Panc1 (cell line): ENCODE measurements at regions not wholly inside any gene's neighbourhood (a gene's known extent, or its start where the extent isn't known, plus 50 kb on each side); places are given as distances from the start of the nearest gene placed in this dataset.

Experiments
- ATAC-seq: fragments of 200-7000 bp; cut with Tn5 transposase; 2 replicates; pipeline ENCODE4 v1.9.1; 2020; ENCODE audit warnings: mild to moderate bottlenecking, moderate library complexity
- BruUV-seq: library from RNA; stranded (reverse); fragments of 400-500 nt; replicated peaks from 2 replicates; lab custom pipeline; 2021; lab: Mats Ljungman, UMichigan
- CTCF ChIA-PET: fragments of 300-600 bp; sonication (Branson Sonifier 250); formaldehyde crosslinking; loops from one replicate; lab custom pipeline; 2022; ENCODE audit warnings: antibody characterized with exemption; lab: Charles Lee
- POLR2A ChIA-PET: fragments of 300-600 bp; sonication (Branson Sonifier 250); formaldehyde crosslinking; loops from one replicate; lab custom pipeline; 2022; ENCODE audit warnings: antibody characterized with exemption; lab: Charles Lee
- DNase-seq: peaks from one replicate; pipeline ENCODE4 v3.0.0-alpha.2; 2010; ENCODE audit warnings: low read depth, low spot score
- H3K27ac ChIP-seq: 2 replicates; pipeline ENCODE4 v1.5.1; 2011; ENCODE audit warnings: mild to moderate bottlenecking, low read length, inconsistent platforms
- H3K27me3 ChIP-seq: fragments of 200-500 bp; sonication (Bioruptor generic); 2 replicates; pipeline ENCODE4 v1.6.0; 2014; ENCODE audit warnings: low read length, inconsistent platforms; ENCODE audit not compliant: control insufficient read depth, insufficient read depth
- H3K36me3 ChIP-seq: fragments of 200-500 bp; sonication (Bioruptor generic); 2 replicates; pipeline ENCODE4 v1.5.1; 2014; ENCODE audit warnings: inconsistent platforms, mild to moderate bottlenecking, low read length, moderate library complexity; ENCODE audit not compliant: control insufficient read depth, insufficient read depth
- H3K4me1 ChIP-seq: 2 replicates; pipeline ENCODE4 v1.5.1; 2011; ENCODE audit warnings: inconsistent platforms, mild to moderate bottlenecking, low read length, moderate library complexity; ENCODE audit not compliant: control insufficient read depth, insufficient read depth
- H3K4me3 ChIP-seq, 2 experiments: 2 replicates each; pipeline ENCODE4 v1.5.1; 2011 to 2012; ENCODE audit warnings: low read depth in 2 of 2, low read length in 2 of 2, mild to moderate bottlenecking in 2 of 2, inconsistent platforms in 1 of 2, moderate library complexity in 1 of 2
- H3K9me3 ChIP-seq: fragments of 200-500 bp; sonication (Bioruptor generic); 2 replicates; pipeline ENCODE4 v1.5.1; 2014; ENCODE audit warnings: low read depth, mild to moderate bottlenecking, inconsistent platforms, low read length, moderate library complexity; ENCODE audit not compliant: control insufficient read depth, insufficient read depth
- POLR2AphosphoS5 ChIP-seq: IDR thresholded peaks from 2 replicates; pipeline ENCODE4 v1.6.1; 2012; ENCODE audit warnings: mild to moderate bottlenecking, low read depth, low read length, moderate library complexity
- SIN3A ChIP-seq: IDR thresholded peaks from 2 replicates; pipeline ENCODE4 v1.6.1; 2012; ENCODE audit warnings: low read depth, mild to moderate bottlenecking, low read length, moderate library complexity, borderline replicate concordance; ENCODE audit not compliant: insufficient read depth
- TCF7L2 ChIP-seq: IDR thresholded peaks from 2 replicates; pipeline ENCODE4 v1.6.1; 2011; ENCODE audit warnings: mild to moderate bottlenecking, low read depth, low read length, inconsistent platforms
- in situ Hi-C: cut with HindIII; loops from 2 replicates; pipeline ENCODE4 v1.10.0; 2016; ENCODE audit warnings: low sequenced_read_pairs, low pct_unique_long_range_greater_than_20kb
- intact Hi-C: fragments of 100-400 bp; cut with micrococcal nuclease; formaldehyde crosslinking; loops from one replicate; pipeline ENCODE4 v1.10.0; 2022; ENCODE audit not compliant: unreplicated experiment
- TF ChIP-seq, protein P1 (sequence below), 2 experiments: IDR thresholded peaks; 2 replicates each; pipeline ENCODE4 v1.6.1; 2011 to 2012; ENCODE audit warnings: low read depth in 2 of 2, control low read depth in 1 of 2, low read length in 1 of 2, mild to moderate bottlenecking in 1 of 2, moderate library complexity in 1 of 2; ENCODE audit not compliant: insufficient read depth in 1 of 2
- TF ChIP-seq, protein P2 (sequence below): fragments of 450-650 bp; IDR thresholded peaks from 2 replicates; pipeline ENCODE4 v1.5.1; 2017; ENCODE audit warnings: mild to moderate bottlenecking

DNA sequence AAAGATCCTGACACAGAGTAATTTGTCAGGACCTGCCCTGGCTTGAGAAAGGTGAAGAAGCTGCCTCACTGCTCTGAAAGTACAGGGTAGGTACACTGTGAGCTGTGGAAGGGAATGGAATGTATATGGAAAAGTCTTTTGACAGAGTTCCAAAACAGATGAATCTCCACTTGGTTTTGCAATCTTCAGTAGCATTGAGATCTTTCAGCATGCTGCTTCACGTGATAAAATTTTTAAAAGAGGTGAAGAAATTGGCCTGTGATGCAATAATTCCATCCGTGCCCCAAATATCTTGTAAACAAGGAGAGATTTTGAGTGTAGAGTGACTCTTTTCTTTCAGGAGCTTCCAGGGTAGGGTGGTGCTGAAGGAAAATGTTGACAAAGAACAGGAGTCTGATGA lies 123.1 kb downstream of the OSR1 start:
- intact Hi-C loops, result no loop called here

DNA sequence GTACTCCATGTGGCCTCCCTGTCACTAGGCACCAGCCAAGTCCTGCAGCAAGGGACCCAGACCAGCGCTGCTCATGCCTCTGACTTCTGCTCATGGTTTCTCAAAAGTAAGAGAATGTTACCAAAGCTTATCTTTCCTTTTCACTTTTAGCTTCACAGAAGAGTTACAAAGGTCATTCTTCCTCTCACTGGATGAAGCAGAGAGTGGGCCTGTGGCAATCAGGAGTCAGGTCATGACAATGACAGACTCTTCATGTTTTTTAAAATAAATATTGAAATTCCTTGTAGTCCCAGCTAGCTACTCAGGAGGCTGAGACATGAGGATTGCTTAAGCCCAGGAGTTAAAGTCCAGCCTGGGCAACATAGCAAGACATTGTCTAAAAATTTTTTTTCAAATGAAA lies 126.1 kb downstream of the OSR1 start:
- DNase-seq (no peak), ATAC-seq (no peak)
- H3K9me3 ChIP-seq, result no peaks in the 10 kb centered on the region
- no peaks in the 10 kb centered on the region for H3K36me3 ChIP-seq
- H3K4me1 ChIP-seq, result no peaks in the 10 kb centered on the region
- no peak overlapping the region for H3K4me3 ChIP-seq
- H3K27ac ChIP-seq, result no peak overlapping the region
- intact Hi-C loops, result no loop called here
- no TSS peak for BruUV-seq
- in situ Hi-C loops, result no loop called here
- no peaks in the 10 kb centered on the region for H3K27me3 ChIP-seq
- CTCF ChIA-PET, result no interaction called here
- TF ChIP-seq POLR2AphosphoS5, result no peak
- TF ChIP-seq, protein P1, sequence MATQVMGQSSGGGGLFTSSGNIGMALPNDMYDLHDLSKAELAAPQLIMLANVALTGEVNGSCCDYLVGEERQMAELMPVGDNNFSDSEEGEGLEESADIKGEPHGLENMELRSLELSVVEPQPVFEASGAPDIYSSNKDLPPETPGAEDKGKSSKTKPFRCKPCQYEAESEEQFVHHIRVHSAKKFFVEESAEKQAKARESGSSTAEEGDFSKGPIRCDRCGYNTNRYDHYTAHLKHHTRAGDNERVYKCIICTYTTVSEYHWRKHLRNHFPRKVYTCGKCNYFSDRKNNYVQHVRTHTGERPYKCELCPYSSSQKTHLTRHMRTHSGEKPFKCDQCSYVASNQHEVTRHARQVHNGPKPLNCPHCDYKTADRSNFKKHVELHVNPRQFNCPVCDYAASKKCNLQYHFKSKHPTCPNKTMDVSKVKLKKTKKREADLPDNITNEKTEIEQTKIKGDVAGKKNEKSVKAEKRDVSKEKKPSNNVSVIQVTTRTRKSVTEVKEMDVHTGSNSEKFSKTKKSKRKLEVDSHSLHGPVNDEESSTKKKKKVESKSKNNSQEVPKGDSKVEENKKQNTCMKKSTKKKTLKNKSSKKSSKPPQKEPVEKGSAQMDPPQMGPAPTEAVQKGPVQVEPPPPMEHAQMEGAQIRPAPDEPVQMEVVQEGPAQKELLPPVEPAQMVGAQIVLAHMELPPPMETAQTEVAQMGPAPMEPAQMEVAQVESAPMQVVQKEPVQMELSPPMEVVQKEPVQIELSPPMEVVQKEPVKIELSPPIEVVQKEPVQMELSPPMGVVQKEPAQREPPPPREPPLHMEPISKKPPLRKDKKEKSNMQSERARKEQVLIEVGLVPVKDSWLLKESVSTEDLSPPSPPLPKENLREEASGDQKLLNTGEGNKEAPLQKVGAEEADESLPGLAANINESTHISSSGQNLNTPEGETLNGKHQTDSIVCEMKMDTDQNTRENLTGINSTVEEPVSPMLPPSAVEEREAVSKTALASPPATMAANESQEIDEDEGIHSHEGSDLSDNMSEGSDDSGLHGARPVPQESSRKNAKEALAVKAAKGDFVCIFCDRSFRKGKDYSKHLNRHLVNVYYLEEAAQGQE (IDR thresholded peaks at IDR 0.05; ENCODE audit: insufficient read depth in 1 of 2, low read depth in 2 of 2, low read length in 1 of 2), result no peak
- TF ChIP-seq, protein P2, sequence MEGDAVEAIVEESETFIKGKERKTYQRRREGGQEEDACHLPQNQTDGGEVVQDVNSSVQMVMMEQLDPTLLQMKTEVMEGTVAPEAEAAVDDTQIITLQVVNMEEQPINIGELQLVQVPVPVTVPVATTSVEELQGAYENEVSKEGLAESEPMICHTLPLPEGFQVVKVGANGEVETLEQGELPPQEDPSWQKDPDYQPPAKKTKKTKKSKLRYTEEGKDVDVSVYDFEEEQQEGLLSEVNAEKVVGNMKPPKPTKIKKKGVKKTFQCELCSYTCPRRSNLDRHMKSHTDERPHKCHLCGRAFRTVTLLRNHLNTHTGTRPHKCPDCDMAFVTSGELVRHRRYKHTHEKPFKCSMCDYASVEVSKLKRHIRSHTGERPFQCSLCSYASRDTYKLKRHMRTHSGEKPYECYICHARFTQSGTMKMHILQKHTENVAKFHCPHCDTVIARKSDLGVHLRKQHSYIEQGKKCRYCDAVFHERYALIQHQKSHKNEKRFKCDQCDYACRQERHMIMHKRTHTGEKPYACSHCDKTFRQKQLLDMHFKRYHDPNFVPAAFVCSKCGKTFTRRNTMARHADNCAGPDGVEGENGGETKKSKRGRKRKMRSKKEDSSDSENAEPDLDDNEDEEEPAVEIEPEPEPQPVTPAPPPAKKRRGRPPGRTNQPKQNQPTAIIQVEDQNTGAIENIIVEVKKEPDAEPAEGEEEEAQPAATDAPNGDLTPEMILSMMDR, result no peak
- no peak for TF ChIP-seq TCF7L2
- TF ChIP-seq SIN3A, result no peak
- POLR2A ChIA-PET, result no interaction called here

More for the DNA sequence above, 123.1 kb downstream of the OSR1 start:
- in situ Hi-C loops, result no loop called here
- TF ChIP-seq SIN3A (no peak), TCF7L2 (no peak), POLR2AphosphoS5 (no peak)
- TF ChIP-seq, protein P2, result no peak
- TF ChIP-seq, protein P1 (IDR thresholded peaks at IDR 0.05; ENCODE audit: insufficient read depth in 1 of 2, low read depth in 2 of 2, low read length in 1 of 2), result no peak
- no peaks in the 10 kb centered on the region for H3K27me3 ChIP-seq
- no peaks in the 10 kb centered on the region for H3K4me1 ChIP-seq
- CTCF ChIA-PET, result no interaction called here
- no peak overlapping the region for H3K27ac ChIP-seq
- no peaks in the 10 kb centered on the region for H3K36me3 ChIP-seq
- POLR2A ChIA-PET, result no interaction called here
- H3K4me3 ChIP-seq, result no peak overlapping the region
- no peak for ATAC-seq
- no TSS peak for BruUV-seq
- no peaks in the 10 kb centered on the region for H3K9me3 ChIP-seq
- DNase-seq, result no peak
